ENCODE measurements at regions not wholly inside any gene's neighbourhood (a gene's known extent, or its start where the extent isn't known, plus 50 kb on each side); places are given as distances from the start of the nearest gene placed in this dataset.

GRCh38 chr5:53820119-53820801, 259.8 kb downstream of the NDUFS4 start:
- no peak overlapping the region for H3K27ac ChIP-seq (ENCODE audit: low read depth, low read length)
- no peaks in the 10 kb centered on the region for H3K27me3 ChIP-seq (ENCODE audit: control insufficient read depth in 3 of 3, insufficient read depth in 3 of 3, low read length in 3 of 3)
- H3K4me1 ChIP-seq (ENCODE audit: control insufficient read depth in 3 of 3, insufficient read depth in 3 of 3, low read length in 3 of 3): no peaks in the 10 kb centered on the region
- H3K9me3 ChIP-seq (ENCODE audit: control insufficient read depth in 3 of 3, low read length in 3 of 3): no peaks in the 10 kb centered on the region
- no peak overlapping the region for H3K9ac ChIP-seq (ENCODE audit: low read depth in 1 of 3, low read length in 3 of 3)
- H3K36me3 ChIP-seq (ENCODE audit: control insufficient read depth in 3 of 3, insufficient read depth in 3 of 3, low read length in 3 of 3): no peaks in the 10 kb centered on the region
- no peak overlapping the region for H3K4me3 ChIP-seq (ENCODE audit: low read length in 3 of 3)

DNA sequence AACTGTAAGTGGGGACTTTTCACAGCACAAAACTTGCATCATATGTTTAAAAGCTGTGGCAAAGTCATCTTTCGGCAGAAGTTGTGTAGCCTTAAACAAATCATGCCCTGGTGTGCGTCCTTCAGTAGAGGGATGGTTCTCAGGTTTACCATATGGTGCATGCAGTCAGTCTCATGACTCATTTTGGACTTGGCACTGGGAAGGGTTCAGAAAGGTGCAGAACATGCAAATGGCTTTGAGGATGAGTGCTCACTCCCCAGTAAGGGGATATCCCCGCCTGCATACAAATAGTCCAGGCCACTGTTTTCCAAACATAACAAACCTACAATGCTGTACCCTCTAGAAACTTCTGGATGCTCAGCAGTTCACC, 260.3 kb downstream of the NDUFS4 start:
- Histone ChIP-seq H3K36me3 (ENCODE audit: control insufficient read depth in 3 of 3, insufficient read depth in 3 of 3, low read length in 3 of 3) (no peaks in the 10 kb centered on the region), H3K27ac (ENCODE audit: low read depth, low read length) (no peak overlapping the region), H3K27me3 (ENCODE audit: control insufficient read depth in 3 of 3, insufficient read depth in 3 of 3, low read length in 3 of 3) (no peaks in the 10 kb centered on the region), H3K9ac (ENCODE audit: low read depth in 1 of 3, low read length in 3 of 3) (no peak overlapping the region), H3K4me1 (ENCODE audit: control insufficient read depth in 3 of 3, insufficient read depth in 3 of 3, low read length in 3 of 3) (no peaks in the 10 kb centered on the region), H3K4me3 (ENCODE audit: low read length in 3 of 3) (no peak overlapping the region), H3K9me3 (ENCODE audit: control insufficient read depth in 3 of 3, low read length in 3 of 3) (no peaks in the 10 kb centered on the region)

DNA sequence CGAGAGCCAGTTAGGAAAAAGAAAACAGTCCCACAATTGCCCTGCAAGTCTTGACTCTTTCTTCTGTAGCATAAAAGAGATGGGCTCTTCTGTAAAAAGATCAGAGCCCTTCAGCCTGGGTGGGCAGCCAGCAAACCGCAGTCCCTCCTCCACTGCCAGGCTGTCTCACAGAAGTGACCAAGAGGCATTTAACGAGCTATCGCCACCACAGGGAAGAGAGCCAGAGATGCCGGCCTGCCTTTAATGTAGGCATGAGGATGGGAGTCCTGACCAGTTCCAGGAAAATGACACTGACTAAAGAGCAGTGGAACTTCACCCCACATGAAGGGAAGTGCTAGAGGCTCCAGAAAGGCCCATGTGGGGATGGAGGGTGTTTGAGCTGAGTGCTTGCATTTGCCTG, 264.6 kb downstream of the NDUFS4 start:
- no peak overlapping the region for H3K4me3 ChIP-seq (ENCODE audit: low read length in 3 of 3)
- H3K4me1 ChIP-seq (ENCODE audit: control insufficient read depth in 3 of 3, insufficient read depth in 3 of 3, low read length in 3 of 3): peaks cover 0 to 5% (median 3%) of the 10 kb centered on the region in 3 donors
- H3K36me3 ChIP-seq (ENCODE audit: control insufficient read depth in 3 of 3, insufficient read depth in 3 of 3, low read length in 3 of 3): no peaks in the 10 kb centered on the region
- no peaks in the 10 kb centered on the region for H3K9me3 ChIP-seq (ENCODE audit: control insufficient read depth in 3 of 3, low read length in 3 of 3)
- H3K27me3 ChIP-seq (ENCODE audit: control insufficient read depth in 3 of 3, insufficient read depth in 3 of 3, low read length in 3 of 3): no peaks in the 10 kb centered on the region
- no peak overlapping the region for H3K27ac ChIP-seq (ENCODE audit: low read depth, low read length)
- no peak overlapping the region for H3K9ac ChIP-seq (ENCODE audit: low read depth in 1 of 3, low read length in 3 of 3)

DNA sequence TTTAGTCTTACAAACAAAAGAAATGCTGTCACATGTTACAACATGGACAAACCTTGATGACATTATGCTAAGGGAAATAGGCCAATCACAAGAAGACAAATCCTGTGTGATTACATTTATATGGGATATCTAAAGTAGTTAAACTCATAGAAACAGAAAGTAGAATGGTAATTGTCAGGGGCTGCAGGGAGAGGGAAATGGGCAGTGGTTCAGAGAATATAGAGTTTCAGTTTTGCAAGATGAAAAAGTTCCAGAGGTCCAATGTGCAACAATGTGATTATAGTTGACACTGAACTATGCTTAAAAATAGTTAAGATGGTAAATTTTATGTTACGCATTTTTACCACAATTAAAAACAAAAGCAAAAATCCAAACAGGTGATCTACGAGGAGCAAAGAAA, 265.5 kb downstream of the NDUFS4 start:
- Histone ChIP-seq H3K9me3 (ENCODE audit: control insufficient read depth in 3 of 3, low read length in 3 of 3) (no peaks in the 10 kb centered on the region), H3K9ac (ENCODE audit: low read depth in 1 of 3, low read length in 3 of 3) (no peak overlapping the region), H3K4me3 (ENCODE audit: low read length in 3 of 3) (no peak overlapping the region), H3K4me1 (ENCODE audit: control insufficient read depth in 3 of 3, insufficient read depth in 3 of 3, low read length in 3 of 3) (peaks cover 0 to 5% (median 3%) of the 10 kb centered on the region in 3 donors), H3K27ac (ENCODE audit: low read depth, low read length) (no peak overlapping the region), H3K36me3 (ENCODE audit: control insufficient read depth in 3 of 3, insufficient read depth in 3 of 3, low read length in 3 of 3) (no peaks in the 10 kb centered on the region), H3K27me3 (ENCODE audit: control insufficient read depth in 3 of 3, insufficient read depth in 3 of 3, low read length in 3 of 3) (no peaks in the 10 kb centered on the region)

- no peak overlapping the region for H3K4me3 ChIP-seq (ENCODE audit: low read length in 3 of 3)
Measured at GRCh38 chr5:53826504-53826903, 266.1 kb downstream of the NDUFS4 start.

DNA sequence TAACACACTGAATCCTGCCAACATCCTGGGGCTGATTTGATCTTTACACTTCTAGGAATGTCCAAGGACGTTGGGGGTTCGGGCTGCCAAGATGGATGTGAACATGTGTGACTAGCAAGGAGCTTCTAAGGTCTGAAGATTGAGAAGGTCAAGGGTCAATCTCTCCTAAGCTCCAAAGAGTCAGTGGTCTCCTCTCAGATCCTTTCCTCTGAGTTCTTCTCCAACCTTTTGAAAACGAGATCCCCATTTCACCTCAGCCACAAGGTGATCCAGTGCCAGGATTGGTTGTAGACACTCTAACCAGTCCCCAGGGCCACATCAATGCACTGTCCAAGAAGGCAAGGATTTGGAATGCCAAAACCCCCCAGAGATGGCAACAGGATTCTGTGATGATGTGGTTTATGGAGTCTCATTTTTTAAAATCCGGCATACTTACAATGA, 266.8 kb downstream of the NDUFS4 start:
- Histone ChIP-seq H3K27ac (ENCODE audit: low read depth, low read length) (no peak overlapping the region), H3K27me3 (ENCODE audit: control insufficient read depth in 3 of 3, insufficient read depth in 3 of 3, low read length in 3 of 3) (no peaks in the 10 kb centered on the region)

More at GRCh38 chr5:53826504-53826903, 266.1 kb downstream of the NDUFS4 start:
- no peak overlapping the region for H3K27ac ChIP-seq (ENCODE audit: low read depth, low read length)
- no peaks in the 10 kb centered on the region for H3K27me3 ChIP-seq (ENCODE audit: control insufficient read depth in 3 of 3, insufficient read depth in 3 of 3, low read length in 3 of 3)
- no peaks in the 10 kb centered on the region for H3K36me3 ChIP-seq (ENCODE audit: control insufficient read depth in 3 of 3, insufficient read depth in 3 of 3, low read length in 3 of 3)
- H3K9me3 ChIP-seq (ENCODE audit: control insufficient read depth in 3 of 3, low read length in 3 of 3): peaks cover 0 to 3% (median 0%) of the 10 kb centered on the region in 3 donors
- no peak overlapping the region for H3K9ac ChIP-seq (ENCODE audit: low read depth in 1 of 3, low read length in 3 of 3)
- peaks cover 0 to 5% (median 3%) of the 10 kb centered on the region in 3 donors for H3K4me1 ChIP-seq (ENCODE audit: control insufficient read depth in 3 of 3, insufficient read depth in 3 of 3, low read length in 3 of 3)

DNA sequence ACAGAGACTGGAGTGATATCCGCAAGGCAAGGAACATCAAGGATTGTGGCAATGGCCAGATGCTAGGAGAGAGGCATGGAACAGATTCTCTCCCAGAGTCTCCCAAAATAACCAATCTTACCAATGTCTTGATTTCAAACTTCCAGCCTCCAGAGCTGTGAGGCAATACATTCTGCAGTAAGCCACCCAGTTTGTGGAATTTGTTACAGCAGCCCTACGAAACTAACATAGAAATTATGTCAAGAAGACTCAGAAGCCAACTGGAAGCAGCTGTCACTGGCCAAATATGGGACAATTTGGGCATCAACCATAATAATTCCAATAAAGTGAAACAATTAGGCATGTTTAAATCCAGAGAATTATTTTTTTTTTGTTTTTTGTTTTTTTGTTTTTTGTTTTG, 271.1 kb downstream of the NDUFS4 start:
- peaks cover 0 to 4% (median 3%) of the 10 kb centered on the region in 3 donors for H3K4me1 ChIP-seq (ENCODE audit: control insufficient read depth in 3 of 3, insufficient read depth in 3 of 3, low read length in 3 of 3)
- no peak overlapping the region for H3K9ac ChIP-seq (ENCODE audit: low read depth in 1 of 3, low read length in 3 of 3)
- no peak overlapping the region for H3K4me3 ChIP-seq (ENCODE audit: low read length in 3 of 3)
- H3K27ac ChIP-seq (ENCODE audit: low read depth, low read length): no peak overlapping the region
- peaks cover 0 to 3% (median 0%) of the 10 kb centered on the region in 3 donors for H3K9me3 ChIP-seq (ENCODE audit: control insufficient read depth in 3 of 3, low read length in 3 of 3)
- H3K36me3 ChIP-seq (ENCODE audit: control insufficient read depth in 3 of 3, insufficient read depth in 3 of 3, low read length in 3 of 3): no peaks in the 10 kb centered on the region
- H3K27me3 ChIP-seq (ENCODE audit: control insufficient read depth in 3 of 3, insufficient read depth in 3 of 3, low read length in 3 of 3): no peaks in the 10 kb centered on the region

More for the DNA sequence above, 266.8 kb downstream of the NDUFS4 start:
- Histone ChIP-seq H3K36me3 (ENCODE audit: control insufficient read depth in 3 of 3, insufficient read depth in 3 of 3, low read length in 3 of 3) (no peaks in the 10 kb centered on the region), H3K4me3 (ENCODE audit: low read length in 3 of 3) (no peak overlapping the region), H3K9ac (ENCODE audit: low read depth in 1 of 3, low read length in 3 of 3) (no peak overlapping the region), H3K9me3 (ENCODE audit: control insufficient read depth in 3 of 3, low read length in 3 of 3) (peaks cover 0 to 3% (median 0%) of the 10 kb centered on the region in 3 donors), H3K4me1 (ENCODE audit: control insufficient read depth in 3 of 3, insufficient read depth in 3 of 3, low read length in 3 of 3) (peaks cover 0 to 5% (median 3%) of the 10 kb centered on the region in 3 donors)

All from skeletal muscle tissue (tissue), 3 donors.